Esophagus squamous epithelium (tissue), 4 donors: ENCODE measurements at regions not wholly inside any gene's neighbourhood (a gene's known extent, or its start where the extent isn't known, plus 50 kb on each side); places are given as distances from the start of the nearest gene placed in this dataset.

Experiments used
- POLR2A ChIP-seq, 4 donors: fragments of 450-650 bp; IDR thresholded peaks; one replicate each; pipeline ENCODE4 v1.6.1; 2017; ENCODE audit warnings: antibody characterized with exemption in 4 of 4, mild to moderate bottlenecking in 4 of 4, moderate library complexity in 3 of 4
- TF ChIP-seq, protein P1 (sequence below), 6 experiments: fragments of 450-650 bp in 4 of 6; fragments of 200-600 bp in 2 of 6; sonication (generic) in 2 of 6; IDR thresholded peaks; one replicate each; pipeline ENCODE4 v1.5.1; 2016 to 2019; ENCODE audit warnings: antibody characterized with exemption in 6 of 6, mild to moderate bottlenecking in 4 of 6, moderate library complexity in 4 of 6

DNA sequence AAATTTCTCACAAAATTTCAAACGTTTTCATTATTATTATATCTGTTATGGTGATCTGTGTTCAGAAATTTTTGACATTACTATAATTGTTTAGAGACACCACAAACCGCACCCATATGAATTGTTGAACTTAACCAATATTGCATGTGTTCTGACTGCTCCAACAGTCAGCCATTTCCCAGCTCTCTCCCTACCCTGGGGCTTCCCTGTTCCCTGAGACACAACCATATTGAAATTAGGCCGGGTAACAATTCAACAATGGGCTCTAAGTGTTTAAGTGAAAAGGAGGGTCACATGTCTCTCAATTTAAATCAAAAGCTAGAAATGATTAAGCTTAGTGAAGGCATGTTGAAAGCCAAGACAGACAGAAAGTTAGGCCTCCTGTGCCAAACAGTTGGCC is 424.0 kb downstream of the DSC3 start:
- TF ChIP-seq, protein P1, sequence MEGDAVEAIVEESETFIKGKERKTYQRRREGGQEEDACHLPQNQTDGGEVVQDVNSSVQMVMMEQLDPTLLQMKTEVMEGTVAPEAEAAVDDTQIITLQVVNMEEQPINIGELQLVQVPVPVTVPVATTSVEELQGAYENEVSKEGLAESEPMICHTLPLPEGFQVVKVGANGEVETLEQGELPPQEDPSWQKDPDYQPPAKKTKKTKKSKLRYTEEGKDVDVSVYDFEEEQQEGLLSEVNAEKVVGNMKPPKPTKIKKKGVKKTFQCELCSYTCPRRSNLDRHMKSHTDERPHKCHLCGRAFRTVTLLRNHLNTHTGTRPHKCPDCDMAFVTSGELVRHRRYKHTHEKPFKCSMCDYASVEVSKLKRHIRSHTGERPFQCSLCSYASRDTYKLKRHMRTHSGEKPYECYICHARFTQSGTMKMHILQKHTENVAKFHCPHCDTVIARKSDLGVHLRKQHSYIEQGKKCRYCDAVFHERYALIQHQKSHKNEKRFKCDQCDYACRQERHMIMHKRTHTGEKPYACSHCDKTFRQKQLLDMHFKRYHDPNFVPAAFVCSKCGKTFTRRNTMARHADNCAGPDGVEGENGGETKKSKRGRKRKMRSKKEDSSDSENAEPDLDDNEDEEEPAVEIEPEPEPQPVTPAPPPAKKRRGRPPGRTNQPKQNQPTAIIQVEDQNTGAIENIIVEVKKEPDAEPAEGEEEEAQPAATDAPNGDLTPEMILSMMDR (IDR thresholded peaks at IDR 0.05), result no peak
- no peak for TF ChIP-seq POLR2A (IDR thresholded peaks at IDR 0.05)
